HEK293T (cell line): ENCODE measurements at regions not wholly inside any gene's neighbourhood (a gene's known extent, or its start where the extent isn't known, plus 50 kb on each side); places are given as distances from the start of the nearest gene placed in this dataset.
"Not testable (repeated sequence)": the region's sequence is repeated elsewhere in the genome, so short reads cannot be mapped to it uniquely, and the experiment has no call there.

Source experiments
- CTCF ChIA-PET: fragments of 350-600 bp; formaldehyde crosslinking; extraction: SDS; loops from one replicate; lab custom pipeline; 2021; ENCODE audit warnings: antibody characterized with exemption, inconsistent platforms; lab: Yijun Ruan, JAX
- POLR2A ChIA-PET: fragments of 350-600 bp; formaldehyde crosslinking; extraction: SDS; loops from one replicate; lab custom pipeline; 2020; ENCODE audit warnings: antibody characterized with exemption, inconsistent platforms; lab: Yijun Ruan, JAX
- DNase-seq: peaks from one replicate; pipeline ENCODE4 v3.0.0; 2012; ENCODE audit warnings: mixed read lengths; ENCODE audit errors: extremely low spot score
- ARNT ChIP-seq: fragments of 450-650 bp; IDR thresholded peaks from 2 replicates; pipeline ENCODE4 v1.6.1; 2017; ENCODE audit warnings: mild to moderate bottlenecking
- BHLHE40 ChIP-seq: fragments of 450-650 bp; IDR thresholded peaks from 2 replicates; pipeline ENCODE4 v1.6.1; 2016; ENCODE audit warnings: mild to moderate bottlenecking, moderate library complexity, borderline replicate concordance
- CTBP1 ChIP-seq: fragments of 450-650 bp; IDR thresholded peaks from 2 replicates; pipeline ENCODE4 v1.6.1; 2016; ENCODE audit warnings: borderline replicate concordance
- ELF4 ChIP-seq: fragments of 450-650 bp; IDR thresholded peaks from 2 replicates; pipeline ENCODE4 v1.6.1; 2017; ENCODE audit warnings: antibody characterized with exemption
- FOXA1 ChIP-seq: fragments of 450-650 bp; IDR thresholded peaks from 2 replicates; pipeline ENCODE4 v1.6.1; 2016; ENCODE audit warnings: mild to moderate bottlenecking
- FOXK2 ChIP-seq: fragments of 450-650 bp; IDR thresholded peaks from 2 replicates; pipeline ENCODE4 v1.6.1; 2016; ENCODE audit warnings: mild to moderate bottlenecking
- FOXM1 ChIP-seq: fragments of 450-650 bp; IDR thresholded peaks from 2 replicates; pipeline ENCODE4 v1.6.1; 2017; ENCODE audit warnings: mild to moderate bottlenecking, borderline replicate concordance
- HDGF ChIP-seq: fragments of 450-650 bp; IDR thresholded peaks from 2 replicates; pipeline ENCODE4 v1.6.1; 2017; ENCODE audit warnings: antibody characterized with exemption, borderline replicate concordance
- L3MBTL2 ChIP-seq: fragments of 450-650 bp; conservative IDR thresholded peaks from 2 replicates; pipeline ENCODE4 v1.6.1; 2016; ENCODE audit warnings: mild to moderate bottlenecking
- LEF1 ChIP-seq: fragments of 450-650 bp; IDR thresholded peaks from 2 replicates; pipeline ENCODE4 v1.6.1; 2017; ENCODE audit warnings: mild to moderate bottlenecking, borderline replicate concordance
- NFRKB ChIP-seq: fragments of 450-650 bp; IDR thresholded peaks from 2 replicates; pipeline ENCODE4 v1.6.1; 2016; ENCODE audit warnings: mild to moderate bottlenecking, moderate library complexity
- SP1 ChIP-seq: fragments of 450-650 bp; IDR thresholded peaks from 2 replicates; pipeline ENCODE4 v1.6.1; 2017
- SUZ12 ChIP-seq: fragments of 450-650 bp; IDR thresholded peaks from 2 replicates; pipeline ENCODE4 v1.6.1; 2016; ENCODE audit warnings: mild to moderate bottlenecking
- TARDBP ChIP-seq: fragments of 450-650 bp; IDR thresholded peaks from 2 replicates; pipeline ENCODE4 v1.6.1; 2016
- ZNF384 ChIP-seq: fragments of 450-650 bp; IDR thresholded peaks from 2 replicates; pipeline ENCODE4 v1.6.1; 2016
- TF ChIP-seq, protein P1 (sequence below): fragments of 450-650 bp; IDR thresholded peaks from 2 replicates; pipeline ENCODE4 v1.6.1; 2016

- ChIA-PET POLR2A (interaction anchor here (0.7 kb wide), 1 partner anchor 9 kb away, joined by 3 read pairs; no protein-coding TSS in a partner anchor), CTCF (interaction anchor here (0.5 to 1.1 kb wide), 2 partner anchors 13 to 16 kb away, joined by 3 to 4 read pairs; no protein-coding TSS in a partner anchor)
- TF ChIP-seq FOXK2 (no peak), ELF4 (no peak), SUZ12 (no peak), LEF1 (no peak), SP1 (no peak), ARNT (no peak), BHLHE40 (no peak), FOXM1 (no peak), CTBP1 (no peak), TARDBP (no peak), ZNF384 (no peak), HDGF (no peak), NFRKB (no peak), L3MBTL2 (no peak), FOXA1 (no peak)
- TF ChIP-seq, protein P1, sequence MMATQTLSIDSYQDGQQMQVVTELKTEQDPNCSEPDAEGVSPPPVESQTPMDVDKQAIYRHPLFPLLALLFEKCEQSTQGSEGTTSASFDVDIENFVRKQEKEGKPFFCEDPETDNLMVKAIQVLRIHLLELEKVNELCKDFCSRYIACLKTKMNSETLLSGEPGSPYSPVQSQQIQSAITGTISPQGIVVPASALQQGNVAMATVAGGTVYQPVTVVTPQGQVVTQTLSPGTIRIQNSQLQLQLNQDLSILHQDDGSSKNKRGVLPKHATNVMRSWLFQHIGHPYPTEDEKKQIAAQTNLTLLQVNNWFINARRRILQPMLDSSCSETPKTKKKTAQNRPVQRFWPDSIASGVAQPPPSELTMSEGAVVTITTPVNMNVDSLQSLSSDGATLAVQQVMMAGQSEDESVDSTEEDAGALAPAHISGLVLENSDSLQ: no peak
- DNase-seq: no peak
Measured at GRCh38 chr17:51355441-51356410, 95.4 kb downstream of the UTP18 start.

- TF ChIP-seq, protein P1: no peak
- ChIA-PET POLR2A (no interaction called here), CTCF (no interaction called here)
- no peak for DNase-seq
Measured at GRCh38 chr17:51359055-51359454, 98.7 kb downstream of the UTP18 start.

GRCh38 chr17:51362811-51363585, 102.7 kb downstream of the UTP18 start:
- ChIA-PET CTCF (no interaction called here), POLR2A (no interaction called here)
- no peak for TF ChIP-seq TARDBP
- TF ChIP-seq LEF1: no peak
- TF ChIP-seq SP1: no peak
- no peak for TF ChIP-seq ZNF384
- TF ChIP-seq ARNT: no peak
- TF ChIP-seq FOXM1: no peak
- no peak for TF ChIP-seq BHLHE40
- TF ChIP-seq, protein P1: no peak
- no peak for DNase-seq

GRCh38 chr17:51365090-51365489, 104.7 kb downstream of the UTP18 start:
- TF ChIP-seq HDGF: no peak
- TF ChIP-seq FOXM1: no peak
- TF ChIP-seq SUZ12: no peak
- ChIA-PET POLR2A (no interaction called here), CTCF (no interaction called here)
- no peak for DNase-seq

- TF ChIP-seq TARDBP: no peak
- no peak for TF ChIP-seq CTBP1
- no peak for TF ChIP-seq FOXM1
- TF ChIP-seq SP1: no peak
- no peak for TF ChIP-seq FOXA1
- TF ChIP-seq L3MBTL2: no peak
- no peak for TF ChIP-seq ELF4
- TF ChIP-seq LEF1: no peak
- TF ChIP-seq, protein P1: no peak
- no peak for TF ChIP-seq ZNF384
- TF ChIP-seq HDGF: no peak
- no peak for TF ChIP-seq FOXK2
- no peak for TF ChIP-seq SUZ12
- no peak for TF ChIP-seq BHLHE40
- no peak for TF ChIP-seq ARNT
- TF ChIP-seq NFRKB: no peak
- POLR2A ChIA-PET: no interaction called here
- DNase-seq: no peak
- CTCF ChIA-PET: interaction anchor here (0.6 kb wide), 1 partner anchor 25 kb away, joined by 4 read pairs; no protein-coding TSS in a partner anchor
Measured at GRCh38 chr17:51366866-51367265, 106.5 kb downstream of the UTP18 start.

DNA sequence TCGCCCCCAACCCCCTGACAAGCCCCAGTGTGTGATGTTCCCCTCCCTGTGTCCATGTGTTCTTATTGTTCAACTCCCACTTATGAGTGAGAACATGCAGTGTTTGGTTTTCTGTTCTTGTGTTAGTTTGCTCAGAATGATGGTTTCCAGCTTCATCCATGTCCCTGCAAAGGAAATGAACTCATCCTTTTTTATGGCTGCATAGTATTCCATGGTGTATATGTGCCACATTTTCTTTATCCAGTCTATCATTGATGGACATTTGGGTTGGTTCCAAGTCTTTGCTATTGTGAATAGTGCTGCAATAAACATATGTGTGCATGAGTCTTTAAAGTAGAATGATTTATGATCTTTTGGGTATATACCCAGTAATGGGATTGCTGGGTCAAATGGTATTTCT, 107.5 kb downstream of the UTP18 start:
- CTCF ChIA-PET, DNase-seq, POLR2A ChIA-PET: not testable (repeated sequence)
